Caco-2 (cell line): ENCODE measurements at regions not wholly inside any gene's neighbourhood (a gene's known extent, or its start where the extent isn't known, plus 50 kb on each side); places are given as distances from the start of the nearest gene placed in this dataset.

ENCODE experiments used
- BruUV-seq: library from RNA; stranded (reverse); fragments of 400-500 nt; replicated peaks from 2 replicates; lab custom pipeline; 2021; lab: Mats Ljungman, UMichigan
- CTCF ChIA-PET: fragments of 300-600 bp; sonication (Branson Sonifier 250); formaldehyde crosslinking; loops from one replicate; lab custom pipeline; 2022; ENCODE audit warnings: antibody characterized with exemption; lab: Charles Lee
- POLR2A ChIA-PET: fragments of 300-600 bp; sonication (Branson Sonifier 250); formaldehyde crosslinking; loops from one replicate; lab custom pipeline; 2022; ENCODE audit warnings: antibody characterized with exemption; lab: Charles Lee
- DNase-seq, 2 experiments: peaks; one replicate each; pipeline versions ENCODE4 v3.0.0 to v3.0.0-alpha.2; 2020 to 2022
- H3K27me3 ChIP-seq: replicated peaks from 2 replicates; pipeline ENCODE4 v1.6.0; 2011; ENCODE audit warnings: low read length; ENCODE audit not compliant: control insufficient read depth, insufficient read depth
- H3K36me3 ChIP-seq: 2 replicates; pipeline ENCODE4 v1.5.1; 2011; ENCODE audit warnings: low read length; ENCODE audit not compliant: control insufficient read depth, insufficient read depth
- H3K4me1 ChIP-seq: fragments of 250-450 bp; sonication (Bioruptor Pico); 2 replicates; pipeline ENCODE4 v1.5.1; 2020; ENCODE audit warnings: mild to moderate bottlenecking
- H3K4me3 ChIP-seq: 2 replicates; pipeline ENCODE4 v1.5.1; 2011; ENCODE audit warnings: low read depth, mild to moderate bottlenecking, control low read depth, low read length
- H3K9me3 ChIP-seq: fragments of 250-450 bp; sonication (Bioruptor Pico); 2 replicates; pipeline ENCODE4 v1.5.1; 2020; ENCODE audit warnings: mild to moderate bottlenecking, moderate library complexity
- H3K27ac Mint-ChIP-seq: one replicate; pipeline ENCODE4 v1.8.0; 2022; ENCODE audit warnings: mixed read lengths; ENCODE audit not compliant: unreplicated experiment
- H3K27me3 Mint-ChIP-seq: one replicate; pipeline ENCODE4 v1.8.0; 2022; ENCODE audit warnings: mixed read lengths; ENCODE audit not compliant: insufficient read depth, unreplicated experiment
- H3K36me3 Mint-ChIP-seq: one replicate; pipeline ENCODE4 v1.8.0; 2022; ENCODE audit warnings: mild to moderate bottlenecking, mixed read lengths; ENCODE audit not compliant: insufficient read depth, unreplicated experiment
- H3K4me1 Mint-ChIP-seq: one replicate; pipeline ENCODE4 v1.8.0; 2022; ENCODE audit warnings: low read depth, mixed read lengths; ENCODE audit not compliant: unreplicated experiment
- H3K4me3 Mint-ChIP-seq: one replicate; pipeline ENCODE4 v1.8.0; 2022; ENCODE audit warnings: mild to moderate bottlenecking, moderate library complexity, mixed read lengths; ENCODE audit not compliant: unreplicated experiment
- H3K9me3 Mint-ChIP-seq: one replicate; pipeline ENCODE4 v1.8.0; 2022; ENCODE audit warnings: mixed read lengths; ENCODE audit not compliant: unreplicated experiment
- CTCF ChIP-seq, 2 experiments: fragments of 200-600 bp in 1 of 2; IDR thresholded peaks; 1 replicate in 1 of 2; 2 replicates in 1 of 2; pipeline versions ENCODE4 v1.5.1 to v1.8.0; 2011 to 2022; ENCODE audit warnings: antibody characterized with exemption in 1 of 2, control low read depth in 1 of 2, inconsistent platforms in 1 of 2, low read depth in 1 of 2, low read length in 1 of 2, mild to moderate bottlenecking in 1 of 2, moderate library complexity in 1 of 2; ENCODE audit not compliant: insufficient read depth in 1 of 2, severe bottlenecking in 1 of 2, unreplicated experiment in 1 of 2
- intact Hi-C: fragments of 100-400 bp; cut with micrococcal nuclease; formaldehyde crosslinking; loops from one replicate; pipeline ENCODE4 v1.10.0; 2022; ENCODE audit not compliant: unreplicated experiment

- intact Hi-C loops, result no loop called here
- CTCF ChIA-PET, result no interaction called here
- POLR2A ChIA-PET, result no interaction called here
- Mint-ChIP-seq H3K27ac (no peak overlapping the region), H3K36me3 (no peaks in the 10 kb centered on the region), H3K4me3 (no peak overlapping the region), H3K27me3 (peaks cover 10% of the 10 kb centered on the region), H3K4me1 (no peaks in the 10 kb centered on the region), H3K9me3 (no peaks in the 10 kb centered on the region)
- Histone ChIP-seq H3K4me1 (no peaks in the 10 kb centered on the region), H3K27me3 (no peaks in the 10 kb centered on the region), H3K36me3 (no peaks in the 10 kb centered on the region), H3K9me3 (no peaks in the 10 kb centered on the region), H3K4me3 (no peak overlapping the region)
- TF ChIP-seq CTCF (IDR thresholded peaks at IDR 0.05; ENCODE audit: insufficient read depth in 1 of 2, low read depth in 1 of 2, low read length in 1 of 2, severe bottlenecking in 1 of 2, unreplicated experiment in 1 of 2), result no peak
- DNase-seq, result no peak
- no TSS peak for BruUV-seq
These were observed 319.2 kb downstream of the CDC14C start for GRCh38 chr7:49243521-49243920.

GRCh38 chr7:49244543-49244942 lies 320.2 kb downstream of the CDC14C start:
- no peaks in the 10 kb centered on the region for H3K4me1 ChIP-seq
- no peaks in the 10 kb centered on the region for H3K4me1 Mint-ChIP-seq
- no peaks in the 10 kb centered on the region for H3K9me3 ChIP-seq
- H3K27ac Mint-ChIP-seq, result no peak overlapping the region
- H3K36me3 Mint-ChIP-seq, result no peaks in the 10 kb centered on the region
- no peak overlapping the region for H3K4me3 ChIP-seq
- intact Hi-C loops, result no loop called here
- H3K9me3 Mint-ChIP-seq, result no peaks in the 10 kb centered on the region
- H3K27me3 ChIP-seq, result no peaks in the 10 kb centered on the region
- H3K27me3 Mint-ChIP-seq, result peaks cover 10% of the 10 kb centered on the region
- ChIA-PET POLR2A (no interaction called here), CTCF (no interaction called here)
- TF ChIP-seq CTCF (IDR thresholded peaks at IDR 0.05; ENCODE audit: insufficient read depth in 1 of 2, low read depth in 1 of 2, low read length in 1 of 2, severe bottlenecking in 1 of 2, unreplicated experiment in 1 of 2), result no peak
- no peak for DNase-seq
- no peak overlapping the region for H3K4me3 Mint-ChIP-seq
- H3K36me3 ChIP-seq, result no peaks in the 10 kb centered on the region
- BruUV-seq, result no TSS peak

- Mint-ChIP-seq H3K9me3 (no peaks in the 10 kb centered on the region), H3K4me3 (no peak overlapping the region), H3K27me3 (peaks cover 13% of the 10 kb centered on the region), H3K36me3 (no peaks in the 10 kb centered on the region), H3K4me1 (no peaks in the 10 kb centered on the region), H3K27ac (no peak overlapping the region)
- Histone ChIP-seq H3K4me3 (no peak overlapping the region), H3K4me1 (no peaks in the 10 kb centered on the region), H3K9me3 (no peaks in the 10 kb centered on the region), H3K27me3 (no peaks in the 10 kb centered on the region), H3K36me3 (no peaks in the 10 kb centered on the region)
- no TSS peak for BruUV-seq
- CTCF ChIA-PET, result no interaction called here
- intact Hi-C loops, result no loop called here
- POLR2A ChIA-PET, result no interaction called here
- no peak for TF ChIP-seq CTCF (IDR thresholded peaks at IDR 0.05; ENCODE audit: insufficient read depth in 1 of 2, low read depth in 1 of 2, low read length in 1 of 2, severe bottlenecking in 1 of 2, unreplicated experiment in 1 of 2)
- DNase-seq, result no peak
These were observed 320.7 kb downstream of the CDC14C start for GRCh38 chr7:49245062-49245461.
